Calu3 (cell line): ENCODE measurements at regions not wholly inside any gene's neighbourhood (a gene's known extent, or its start where the extent isn't known, plus 50 kb on each side); places are given as distances from the start of the nearest gene placed in this dataset.

ENCODE experiments used
- BruUV-seq: library from RNA; stranded (reverse); fragments of 400-500 nt; replicated peaks from 2 replicates; lab custom pipeline; 2021; lab: Mats Ljungman, UMichigan
- CTCF ChIA-PET: fragments of 300-600 bp; sonication (Branson Sonifier 250); formaldehyde crosslinking; loops from one replicate; lab custom pipeline; 2022; ENCODE audit warnings: antibody characterized with exemption; lab: Charles Lee
- DNase-seq: peaks from one replicate; pipeline ENCODE4 v3.0.0; 2022
- H3K27ac Mint-ChIP-seq: one replicate; pipeline ENCODE4 v1.8.0; 2022; ENCODE audit warnings: mixed read lengths; ENCODE audit not compliant: unreplicated experiment
- H3K27me3 Mint-ChIP-seq: one replicate; pipeline ENCODE4 v1.8.0; 2022; ENCODE audit warnings: mixed read lengths; ENCODE audit not compliant: unreplicated experiment
- H3K36me3 Mint-ChIP-seq: one replicate; pipeline ENCODE4 v1.8.0; 2022; ENCODE audit warnings: mild to moderate bottlenecking, moderate library complexity, mixed read lengths; ENCODE audit not compliant: insufficient read depth, unreplicated experiment
- H3K4me1 Mint-ChIP-seq: one replicate; pipeline ENCODE4 v1.8.0; 2022; ENCODE audit warnings: mild to moderate bottlenecking, low read depth, mixed read lengths; ENCODE audit not compliant: unreplicated experiment
- H3K4me3 Mint-ChIP-seq: one replicate; pipeline ENCODE4 v1.8.0; 2022; ENCODE audit warnings: mild to moderate bottlenecking, low read depth, moderate library complexity, mixed read lengths; ENCODE audit not compliant: unreplicated experiment
- H3K9me3 Mint-ChIP-seq: one replicate; pipeline ENCODE4 v1.8.0; 2022; ENCODE audit warnings: low read depth, mixed read lengths; ENCODE audit not compliant: unreplicated experiment
- CTCF ChIP-seq: fragments of 200-600 bp; IDR thresholded peaks from one replicate; pipeline ENCODE4 v1.8.0; 2022; ENCODE audit warnings: antibody characterized with exemption; ENCODE audit not compliant: unreplicated experiment
- intact Hi-C: fragments of 100-400 bp; cut with micrococcal nuclease; formaldehyde crosslinking; loops from one replicate; pipeline ENCODE4 v1.10.0; 2022; ENCODE audit not compliant: unreplicated experiment

DNA sequence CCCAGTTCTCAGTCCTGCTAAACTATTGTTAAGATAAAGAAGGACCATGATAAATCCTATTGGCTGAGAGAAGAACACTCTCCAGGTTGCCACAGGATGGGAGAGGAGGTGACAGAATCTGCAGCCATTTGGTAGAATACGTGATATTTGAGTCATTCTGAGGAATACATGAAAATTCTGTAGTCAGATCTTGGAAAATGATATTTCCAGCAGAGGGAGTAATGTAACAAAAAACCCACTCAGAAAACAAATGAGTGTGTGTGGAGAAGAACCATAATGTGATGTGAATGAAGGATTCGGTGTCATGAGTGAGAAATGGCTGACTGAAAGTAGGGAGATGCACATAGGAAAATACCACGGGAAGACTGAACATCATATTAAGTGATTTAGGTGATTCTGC is 128.5 kb upstream of the PFKP start:
- BruUV-seq, result no TSS peak
- Mint-ChIP-seq H3K36me3 (no peaks in the 10 kb centered on the region), H3K9me3 (no peaks in the 10 kb centered on the region), H3K27me3 (peaks cover 86% of the 10 kb centered on the region), H3K27ac (no peak overlapping the region), H3K4me1 (no peaks in the 10 kb centered on the region), H3K4me3 (no peak overlapping the region)
- CTCF ChIA-PET, result no interaction called here
- intact Hi-C loops, result loop anchor here (1.0 kb wide), 1 partner anchor 104 kb away; no protein-coding TSS in a partner anchor
- DNase-seq, result no peak
- no peak for TF ChIP-seq CTCF

- intact Hi-C loops, result no loop called here
- no peak overlapping the region for H3K27ac Mint-ChIP-seq
Observed at GRCh38 chr10:2936816-2937215, 130.5 kb upstream of the PFKP start.

GRCh38 chr10:2935647-2936386 is 131.5 kb upstream of the PFKP start:
- DNase-seq, result no peak
- TF ChIP-seq CTCF, result no peak
- Mint-ChIP-seq H3K36me3 (no peaks in the 10 kb centered on the region), H3K4me3 (no peak overlapping the region), H3K4me1 (no peaks in the 10 kb centered on the region), H3K9me3 (no peaks in the 10 kb centered on the region), H3K27ac (no peak overlapping the region), H3K27me3 (peaks cover 69% of the 10 kb centered on the region)
- intact Hi-C loops, result no loop called here
- BruUV-seq, result no TSS peak
- CTCF ChIA-PET, result interaction anchor here (0.6 to 0.8 kb wide), 2 partner anchors 107 to 165 kb away, joined by 3 read pairs; no protein-coding TSS in a partner anchor

More at GRCh38 chr10:2936816-2937215, 130.5 kb upstream of the PFKP start:
- Mint-ChIP-seq H3K4me1 (no peaks in the 10 kb centered on the region), H3K36me3 (no peaks in the 10 kb centered on the region), H3K4me3 (no peak overlapping the region), H3K27me3 (peaks cover 79% of the 10 kb centered on the region), H3K9me3 (no peaks in the 10 kb centered on the region)
- CTCF ChIA-PET, result no interaction called here
- BruUV-seq, result no TSS peak
- TF ChIP-seq CTCF, result no peak
- no peak for DNase-seq

DNA sequence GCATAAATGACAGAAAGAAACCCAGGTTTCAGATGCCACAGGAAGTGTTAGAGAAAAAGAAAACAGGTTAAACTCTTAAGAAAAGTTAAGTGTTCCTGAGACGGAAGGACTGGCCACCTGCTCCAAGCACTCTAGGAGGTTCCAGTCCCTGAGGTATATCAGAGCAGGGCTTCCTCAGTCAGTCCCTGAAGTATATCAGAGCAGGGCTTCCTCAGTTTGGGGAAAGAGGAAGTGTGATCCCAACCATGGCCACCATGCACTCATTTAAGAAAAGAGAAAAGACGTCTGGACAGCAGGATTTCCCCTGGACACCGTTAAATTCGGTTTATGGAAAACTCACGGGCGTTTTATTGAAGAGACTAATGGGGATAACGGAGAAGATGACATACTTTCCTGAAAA is 133.4 kb upstream of the PFKP start:
- no peaks in the 10 kb centered on the region for H3K4me1 Mint-ChIP-seq
- no peak for TF ChIP-seq CTCF
- H3K9me3 Mint-ChIP-seq, result no peaks in the 10 kb centered on the region
- BruUV-seq, result no TSS peak
- H3K27ac Mint-ChIP-seq, result no peak overlapping the region
- H3K27me3 Mint-ChIP-seq, result peaks cover 53% of the 10 kb centered on the region
- no peaks in the 10 kb centered on the region for H3K36me3 Mint-ChIP-seq
- DNase-seq, result no peak
- intact Hi-C loops, result no loop called here
- CTCF ChIA-PET, result no interaction called here
- H3K4me3 Mint-ChIP-seq, result no peak overlapping the region
